Neutrophil (primary cell): ENCODE measurements at regions not wholly inside any gene's neighbourhood (a gene's known extent, or its start where the extent isn't known, plus 50 kb on each side); places are given as distances from the start of the nearest gene placed in this dataset.

Source experiments
- H3K27ac ChIP-seq: fragments of 200-600 bp; sonication (generic); 2 replicates; pipeline ENCODE4 v1.5.1; 2016; ENCODE audit warnings: mild to moderate bottlenecking, moderate library complexity
- H3K27me3 ChIP-seq: fragments of 200-600 bp; sonication (generic); 2 replicates; pipeline ENCODE4 v1.6.0; 2016; ENCODE audit warnings: mild to moderate bottlenecking
- H3K36me3 ChIP-seq: fragments of 200-600 bp; sonication (generic); 2 replicates; pipeline ENCODE4 v1.5.1; 2017
- H3K4me1 ChIP-seq, 2 experiments: fragments of 200-600 bp in 1 of 2; sonication (generic) in 1 of 2; 1 replicate in 1 of 2; 2 replicates in 1 of 2; pipeline versions ENCODE4 v1.5.1 to v1.6.1; 2013 to 2016; ENCODE audit warnings: low read depth in 1 of 2, low read length in 1 of 2, mild to moderate bottlenecking in 1 of 2, moderate library complexity in 1 of 2; ENCODE audit not compliant: control insufficient read depth in 1 of 2, insufficient read depth in 1 of 2
- H3K4me3 ChIP-seq, 2 experiments: fragments of 200-600 bp in 1 of 2; sonication (generic) in 1 of 2; 1 replicate in 1 of 2; 2 replicates in 1 of 2; pipeline ENCODE4 v1.5.1; 2013 to 2016; ENCODE audit warnings: low read depth in 1 of 2, low read length in 1 of 2, mild to moderate bottlenecking in 1 of 2, moderate library complexity in 1 of 2
- H3K9me3 ChIP-seq: fragments of 200-600 bp; sonication (generic); 2 replicates; pipeline ENCODE4 v1.5.1; 2016
- TF ChIP-seq, protein P1 (sequence below): fragments of 200-600 bp; sonication (generic); IDR thresholded peaks from 2 replicates; pipeline ENCODE4 v1.5.1; 2016; ENCODE audit warnings: antibody characterized with exemption

DNA sequence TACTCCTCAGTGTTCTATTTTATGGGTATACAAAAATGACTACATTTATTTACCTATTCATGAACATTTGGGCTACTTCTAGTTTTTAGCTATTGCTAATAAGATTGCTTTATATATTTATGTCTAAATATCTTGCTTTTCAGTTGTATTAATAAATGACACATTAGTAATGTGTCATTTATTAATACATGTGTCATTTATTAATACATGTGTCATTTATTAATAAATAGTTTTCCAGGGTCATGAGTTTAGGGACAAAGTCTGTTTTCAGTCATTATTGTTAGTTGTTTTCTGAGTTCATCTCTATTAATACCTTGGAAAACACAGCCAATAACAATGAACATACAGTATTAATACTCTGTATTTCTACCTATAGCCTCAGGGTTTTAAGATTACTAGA lies 1630.7 kb upstream of the IGFBP7 start:
- Histone ChIP-seq H3K4me1 (no peaks in the 10 kb centered on the region), H3K4me3 (no peak overlapping the region), H3K36me3 (no peaks in the 10 kb centered on the region), H3K27ac (no peak overlapping the region), H3K9me3 (no peaks in the 10 kb centered on the region), H3K27me3 (no peaks in the 10 kb centered on the region)
- TF ChIP-seq, protein P1, sequence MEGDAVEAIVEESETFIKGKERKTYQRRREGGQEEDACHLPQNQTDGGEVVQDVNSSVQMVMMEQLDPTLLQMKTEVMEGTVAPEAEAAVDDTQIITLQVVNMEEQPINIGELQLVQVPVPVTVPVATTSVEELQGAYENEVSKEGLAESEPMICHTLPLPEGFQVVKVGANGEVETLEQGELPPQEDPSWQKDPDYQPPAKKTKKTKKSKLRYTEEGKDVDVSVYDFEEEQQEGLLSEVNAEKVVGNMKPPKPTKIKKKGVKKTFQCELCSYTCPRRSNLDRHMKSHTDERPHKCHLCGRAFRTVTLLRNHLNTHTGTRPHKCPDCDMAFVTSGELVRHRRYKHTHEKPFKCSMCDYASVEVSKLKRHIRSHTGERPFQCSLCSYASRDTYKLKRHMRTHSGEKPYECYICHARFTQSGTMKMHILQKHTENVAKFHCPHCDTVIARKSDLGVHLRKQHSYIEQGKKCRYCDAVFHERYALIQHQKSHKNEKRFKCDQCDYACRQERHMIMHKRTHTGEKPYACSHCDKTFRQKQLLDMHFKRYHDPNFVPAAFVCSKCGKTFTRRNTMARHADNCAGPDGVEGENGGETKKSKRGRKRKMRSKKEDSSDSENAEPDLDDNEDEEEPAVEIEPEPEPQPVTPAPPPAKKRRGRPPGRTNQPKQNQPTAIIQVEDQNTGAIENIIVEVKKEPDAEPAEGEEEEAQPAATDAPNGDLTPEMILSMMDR: no peak

DNA sequence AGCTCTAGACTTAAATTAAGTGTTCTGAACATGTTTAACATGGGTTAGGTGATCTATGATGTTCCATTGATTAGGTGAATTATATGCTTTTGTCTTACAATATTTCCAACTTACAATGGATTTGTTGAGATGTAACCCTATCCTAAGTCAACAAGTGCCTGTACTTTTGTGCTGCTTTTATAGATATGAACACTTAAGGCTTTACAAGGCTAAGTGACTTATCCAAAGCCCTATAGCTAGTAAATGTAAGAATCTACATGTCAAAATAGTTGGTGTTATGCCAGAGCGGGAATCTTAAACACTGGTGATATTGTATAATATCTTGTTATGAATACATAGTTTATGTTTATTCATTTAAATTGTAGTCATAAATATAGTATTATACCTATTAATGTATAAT lies 1629.1 kb upstream of the IGFBP7 start:
- Histone ChIP-seq H3K27ac (no peak overlapping the region), H3K27me3 (no peaks in the 10 kb centered on the region), H3K36me3 (no peaks in the 10 kb centered on the region), H3K9me3 (no peaks in the 10 kb centered on the region), H3K4me1 (no peaks in the 10 kb centered on the region), H3K4me3 (no peak overlapping the region)
- TF ChIP-seq, protein P1: no peak

DNA sequence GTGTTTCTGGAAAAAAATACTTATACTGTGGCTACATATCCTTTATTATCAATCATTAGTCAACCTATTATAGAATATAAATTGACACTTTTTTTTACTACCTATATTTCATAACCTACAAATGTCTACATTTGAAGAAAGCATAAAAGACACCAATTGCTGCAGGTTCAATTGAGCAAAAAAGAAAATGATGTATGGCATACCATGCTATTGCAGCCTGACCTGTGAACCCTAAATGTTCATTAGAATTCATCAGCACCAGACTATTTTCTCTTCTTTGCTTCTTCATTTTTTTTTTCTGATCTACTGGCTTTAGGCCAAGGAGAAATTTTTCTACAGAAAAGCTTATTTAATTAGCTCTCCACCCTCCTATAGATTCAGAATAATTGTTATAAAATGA lies 1628.2 kb upstream of the IGFBP7 start:
- H3K27me3 ChIP-seq: no peaks in the 10 kb centered on the region
- H3K9me3 ChIP-seq: no peaks in the 10 kb centered on the region
- no peaks in the 10 kb centered on the region for H3K36me3 ChIP-seq
- TF ChIP-seq, protein P1: no peak
- H3K4me1 ChIP-seq: no peaks in the 10 kb centered on the region
- H3K4me3 ChIP-seq: no peak overlapping the region
- H3K27ac ChIP-seq: no peak overlapping the region

DNA sequence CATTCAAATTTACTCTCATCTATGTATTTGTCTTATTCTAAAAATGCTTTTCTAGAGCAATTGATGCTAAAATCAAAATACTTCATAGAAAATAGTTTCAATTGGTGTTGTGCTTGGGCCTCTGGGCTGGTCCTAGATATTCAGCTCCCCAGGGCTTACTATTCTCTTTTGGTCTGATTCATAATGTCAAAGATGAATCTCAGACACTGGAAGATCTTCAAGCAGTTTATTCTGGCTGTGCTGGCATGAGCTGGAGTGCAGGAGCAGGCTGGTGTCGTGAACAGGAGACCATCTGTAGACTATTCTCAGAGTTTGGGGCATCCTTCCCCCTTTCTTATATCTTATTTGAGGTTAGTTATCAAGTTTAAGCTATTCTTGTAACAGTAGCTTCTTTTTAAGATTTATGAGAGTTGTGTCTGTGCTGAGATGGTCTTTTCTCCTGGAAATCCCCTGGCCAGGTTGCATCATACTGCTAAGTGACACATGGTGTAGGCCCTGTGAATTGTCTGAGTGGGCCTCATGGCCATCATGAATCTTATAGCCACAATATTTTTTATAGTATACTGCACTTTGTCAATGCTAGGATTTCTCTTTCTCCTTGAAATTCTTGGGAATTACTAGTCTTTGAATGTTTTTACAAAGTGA lies 1624.0 kb upstream of the IGFBP7 start:
- TF ChIP-seq, protein P1: no peak
- Histone ChIP-seq H3K9me3 (no peaks in the 10 kb centered on the region), H3K27ac (no peak overlapping the region), H3K4me1 (no peaks in the 10 kb centered on the region), H3K36me3 (no peaks in the 10 kb centered on the region), H3K4me3 (no peak overlapping the region), H3K27me3 (no peaks in the 10 kb centered on the region)

DNA sequence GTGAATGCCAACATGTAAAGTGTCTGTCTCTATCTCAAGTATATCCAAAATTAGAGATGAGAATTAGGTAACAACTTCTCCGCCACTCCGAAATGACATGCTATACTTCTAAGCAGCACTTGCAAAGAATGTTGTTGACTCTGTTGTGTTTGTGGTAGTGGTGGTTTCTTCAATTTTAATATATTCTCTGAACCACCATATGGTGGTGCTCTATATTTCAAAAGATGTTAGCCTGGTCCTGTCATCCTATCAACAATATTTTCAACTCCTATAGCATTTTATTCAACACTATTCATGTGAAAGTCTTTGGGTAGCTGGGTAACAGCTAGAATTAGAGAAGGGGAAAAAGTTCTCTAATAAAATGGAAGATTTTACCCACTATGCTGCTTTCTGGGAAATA lies 1622.8 kb upstream of the IGFBP7 start:
- no peaks in the 10 kb centered on the region for H3K27me3 ChIP-seq
- H3K4me3 ChIP-seq: no peak overlapping the region
- H3K27ac ChIP-seq: no peak overlapping the region
- H3K36me3 ChIP-seq: no peaks in the 10 kb centered on the region
- H3K9me3 ChIP-seq: no peaks in the 10 kb centered on the region
- no peaks in the 10 kb centered on the region for H3K4me1 ChIP-seq
- TF ChIP-seq, protein P1: no peak
